ENCODE measurements at regions not wholly inside any gene's neighbourhood (a gene's known extent, or its start where the extent isn't known, plus 50 kb on each side); places are given as distances from the start of the nearest gene placed in this dataset.

- TF ChIP-seq POLR2A (IDR thresholded peaks at IDR 0.05) = no peak
- no peak for TF ChIP-seq CTCF (IDR thresholded peaks at IDR 0.05)
Measured at GRCh38 chr1:57644667-57645066, 220.8 kb upstream of the DAB1 start.
